Smooth muscle cell (in vitro differentiated cells): ENCODE measurements at regions not wholly inside any gene's neighbourhood (a gene's known extent, or its start where the extent isn't known, plus 50 kb on each side); places are given as distances from the start of the nearest gene placed in this dataset.

ENCODE experiments used
- DNase-seq: peaks from one replicate; lab custom pipeline; 2025; ENCODE audit not compliant: unreplicated experiment; lab: John Stamatoyannopoulos, UW
- H2AFZ ChIP-seq: fragments of 200-600 bp; sonication (generic); 2 replicates; pipeline ENCODE4 v1.6.0; 2016; ENCODE audit warnings: antibody characterized with exemption, low read depth, mild to moderate bottlenecking
- H3F3A ChIP-seq: fragments of 200-600 bp; sonication (generic); 2 replicates; pipeline ENCODE4 v1.6.0; 2017; ENCODE audit warnings: antibody characterized with exemption, low read depth
- H3K27ac ChIP-seq: fragments of 200-600 bp; sonication (generic); 2 replicates; pipeline ENCODE4 v1.5.1; 2016; ENCODE audit warnings: low read depth, mild to moderate bottlenecking
- H3K27me3 ChIP-seq: fragments of 200-600 bp; sonication (generic); 2 replicates; pipeline ENCODE4 v1.6.1; 2016; ENCODE audit warnings: low read depth, mild to moderate bottlenecking
- H3K36me3 ChIP-seq: fragments of 200-600 bp; sonication (generic); 2 replicates; pipeline ENCODE4 v1.5.1; 2016; ENCODE audit warnings: low read depth
- H3K4me1 ChIP-seq: fragments of 200-600 bp; sonication (generic); 2 replicates; pipeline ENCODE4 v1.5.1; 2016; ENCODE audit warnings: low read depth
- H3K4me2 ChIP-seq: fragments of 200-600 bp; sonication (generic); 2 replicates; pipeline ENCODE4 v1.6.0; 2016; ENCODE audit warnings: mild to moderate bottlenecking
- H3K4me3 ChIP-seq: fragments of 200-600 bp; sonication (generic); 2 replicates; pipeline ENCODE4 v1.5.1; 2016; ENCODE audit warnings: mild to moderate bottlenecking
- H3K79me2 ChIP-seq: fragments of 200-600 bp; sonication (generic); 2 replicates; pipeline ENCODE4 v1.6.0; 2016; ENCODE audit warnings: low read depth, mild to moderate bottlenecking
- H3K9ac ChIP-seq: fragments of 200-600 bp; sonication (generic); 2 replicates; pipeline ENCODE4 v1.6.0; 2016; ENCODE audit warnings: low read depth
- H3K9me3 ChIP-seq: fragments of 200-600 bp; sonication (generic); replicated peaks from 2 replicates; pipeline ENCODE4 v1.5.1; 2016; ENCODE audit warnings: low read depth
- H4K20me1 ChIP-seq: fragments of 200-600 bp; sonication (generic); 2 replicates; pipeline ENCODE4 v1.6.0; 2016; ENCODE audit warnings: low read depth
- WGBS: methylation state at CpG from one replicate; pipeline ENCODE4 v1.1.7; 2016; ENCODE audit warnings: low lambda C conversion rate; 5-methylcytosine and 5-hydroxymethylcytosine counted together
- TF ChIP-seq, protein P1 (sequence below): fragments of 200-600 bp; sonication (generic); IDR thresholded peaks from 2 replicates; pipeline ENCODE4 v1.5.1; 2017; ENCODE audit warnings: borderline replicate concordance, mild to moderate bottlenecking, antibody characterized with exemption; ENCODE audit not compliant: insufficient read depth, poor library complexity, severe bottlenecking

DNA sequence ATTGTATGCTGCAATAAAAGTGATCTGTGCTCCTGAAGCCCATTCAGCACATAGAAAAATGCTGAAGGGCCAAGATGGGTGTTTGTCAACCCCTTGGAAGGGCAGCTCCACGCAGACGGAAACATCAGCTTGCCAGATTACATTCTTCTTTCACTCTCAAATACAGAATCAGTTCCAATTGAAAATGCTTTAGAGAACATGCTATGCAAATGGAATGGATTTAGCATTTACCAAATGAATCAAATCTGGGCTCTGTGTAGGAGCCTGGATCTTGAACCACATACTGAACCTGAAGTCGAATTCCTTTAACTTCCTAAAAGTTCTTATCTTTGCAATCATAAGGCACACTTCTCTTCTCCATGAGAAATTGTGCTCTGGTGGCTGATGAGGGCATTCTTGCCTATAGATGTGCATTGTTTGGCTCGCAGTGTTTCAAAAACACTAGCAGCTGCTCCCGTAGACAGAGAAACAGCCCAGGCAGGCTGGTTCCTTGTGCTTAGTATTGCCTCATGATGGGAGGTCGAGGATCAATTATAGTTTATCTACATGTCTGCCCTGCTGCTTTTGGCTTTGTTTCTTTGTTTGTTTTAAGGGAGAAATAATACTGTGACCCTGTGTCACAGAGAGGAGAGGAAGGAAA, 489.8 kb upstream of the FLRT2 start:
- H3K4me3 ChIP-seq, result no peak overlapping the region
- 76% methylated on average over 6 of the region's 6 CpGs for whole genome bisulfite sequencing
- no peak for DNase-seq

DNA sequence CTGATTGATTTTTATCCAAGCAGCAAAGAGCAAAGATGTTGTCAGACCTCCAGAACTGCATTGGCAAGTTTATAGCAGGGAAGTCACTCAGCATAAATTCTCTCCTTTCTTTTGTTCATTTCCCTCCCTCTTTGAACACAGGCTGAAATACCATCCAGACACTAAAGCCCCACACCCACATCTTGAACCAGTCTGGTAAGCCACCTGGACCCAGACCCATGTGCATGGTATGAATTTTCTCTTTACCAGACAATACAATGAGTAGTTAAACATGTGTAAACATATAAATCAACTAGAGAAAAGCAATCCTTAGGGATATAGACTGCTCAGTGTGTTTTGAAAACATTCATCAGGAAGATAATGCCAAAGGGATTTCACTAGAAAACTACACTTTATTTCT, 488.3 kb upstream of the FLRT2 start:
- Histone ChIP-seq H3K4me3 (no peak overlapping the region), H2AFZ (peak overlapping the region; percentile 4), H4K20me1 (no peaks in the 10 kb centered on the region), H3K36me3 (no peaks in the 10 kb centered on the region), H3K27me3 (no peaks in the 10 kb centered on the region), H3K9ac (no peak overlapping the region), H3K9me3 (no peaks in the 10 kb centered on the region), H3K4me1 (peaks cover 5% of the 10 kb centered on the region), H3K79me2 (no peaks in the 10 kb centered on the region), H3K4me2 (peak overlapping the region; percentile 54), H3F3A (no peaks in the 10 kb centered on the region), H3K27ac (no peak overlapping the region)
- no peak for DNase-seq
- TF ChIP-seq, protein P1, sequence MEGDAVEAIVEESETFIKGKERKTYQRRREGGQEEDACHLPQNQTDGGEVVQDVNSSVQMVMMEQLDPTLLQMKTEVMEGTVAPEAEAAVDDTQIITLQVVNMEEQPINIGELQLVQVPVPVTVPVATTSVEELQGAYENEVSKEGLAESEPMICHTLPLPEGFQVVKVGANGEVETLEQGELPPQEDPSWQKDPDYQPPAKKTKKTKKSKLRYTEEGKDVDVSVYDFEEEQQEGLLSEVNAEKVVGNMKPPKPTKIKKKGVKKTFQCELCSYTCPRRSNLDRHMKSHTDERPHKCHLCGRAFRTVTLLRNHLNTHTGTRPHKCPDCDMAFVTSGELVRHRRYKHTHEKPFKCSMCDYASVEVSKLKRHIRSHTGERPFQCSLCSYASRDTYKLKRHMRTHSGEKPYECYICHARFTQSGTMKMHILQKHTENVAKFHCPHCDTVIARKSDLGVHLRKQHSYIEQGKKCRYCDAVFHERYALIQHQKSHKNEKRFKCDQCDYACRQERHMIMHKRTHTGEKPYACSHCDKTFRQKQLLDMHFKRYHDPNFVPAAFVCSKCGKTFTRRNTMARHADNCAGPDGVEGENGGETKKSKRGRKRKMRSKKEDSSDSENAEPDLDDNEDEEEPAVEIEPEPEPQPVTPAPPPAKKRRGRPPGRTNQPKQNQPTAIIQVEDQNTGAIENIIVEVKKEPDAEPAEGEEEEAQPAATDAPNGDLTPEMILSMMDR, result no peak

More for the DNA sequence above, 489.8 kb upstream of the FLRT2 start:
- no peaks in the 10 kb centered on the region for H3K27me3 ChIP-seq
- H3K4me1 ChIP-seq, result peaks cover 5% of the 10 kb centered on the region
- no peaks in the 10 kb centered on the region for H3K36me3 ChIP-seq
- TF ChIP-seq, protein P1, result no peak
- no peaks in the 10 kb centered on the region for H3K79me2 ChIP-seq
- no peaks in the 10 kb centered on the region for H4K20me1 ChIP-seq
- H3K4me2 ChIP-seq, result no peak overlapping the region
- no peaks in the 10 kb centered on the region for H3F3A ChIP-seq
- no peak overlapping the region for H3K9ac ChIP-seq
- H3K9me3 ChIP-seq, result no peaks in the 10 kb centered on the region
- H2AFZ ChIP-seq, result no peak overlapping the region
- no peak overlapping the region for H3K27ac ChIP-seq

DNA sequence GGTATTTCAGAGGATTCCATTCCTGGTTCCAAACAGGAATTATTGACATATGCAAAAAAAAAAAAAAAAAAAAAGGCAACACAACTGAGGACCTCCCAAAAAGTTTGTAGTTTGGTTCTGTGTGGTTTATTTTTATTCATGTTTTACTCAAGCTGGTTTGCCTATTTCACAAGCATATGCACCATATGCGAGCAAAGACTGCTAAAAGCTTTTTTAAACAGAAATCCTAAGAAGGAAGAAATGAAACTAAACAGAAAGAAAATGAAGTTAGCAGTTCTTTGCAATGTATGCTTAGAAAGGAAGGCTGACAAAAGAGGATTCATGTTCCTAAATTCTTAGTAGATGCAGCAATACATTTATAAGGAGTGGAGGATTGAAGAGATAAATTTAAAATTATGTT, 487.6 kb upstream of the FLRT2 start:
- no peak overlapping the region for H3K9ac ChIP-seq
- no peak for DNase-seq
- TF ChIP-seq, protein P1, result no peak
- no peaks in the 10 kb centered on the region for H3K9me3 ChIP-seq
- H3K4me2 ChIP-seq, result peak overlapping the region; percentile 54
- H3K27ac ChIP-seq, result no peak overlapping the region
- no peaks in the 10 kb centered on the region for H3K79me2 ChIP-seq
- no peaks in the 10 kb centered on the region for H3F3A ChIP-seq
- H3K4me1 ChIP-seq, result peaks cover 5% of the 10 kb centered on the region
- no peak overlapping the region for H3K4me3 ChIP-seq
- no peaks in the 10 kb centered on the region for H3K27me3 ChIP-seq
- no peaks in the 10 kb centered on the region for H4K20me1 ChIP-seq
- no peaks in the 10 kb centered on the region for H3K36me3 ChIP-seq
- WGBS, result 54% methylated on average over 1 of the region's 1 CpG
- H2AFZ ChIP-seq, result no peak overlapping the region

DNA sequence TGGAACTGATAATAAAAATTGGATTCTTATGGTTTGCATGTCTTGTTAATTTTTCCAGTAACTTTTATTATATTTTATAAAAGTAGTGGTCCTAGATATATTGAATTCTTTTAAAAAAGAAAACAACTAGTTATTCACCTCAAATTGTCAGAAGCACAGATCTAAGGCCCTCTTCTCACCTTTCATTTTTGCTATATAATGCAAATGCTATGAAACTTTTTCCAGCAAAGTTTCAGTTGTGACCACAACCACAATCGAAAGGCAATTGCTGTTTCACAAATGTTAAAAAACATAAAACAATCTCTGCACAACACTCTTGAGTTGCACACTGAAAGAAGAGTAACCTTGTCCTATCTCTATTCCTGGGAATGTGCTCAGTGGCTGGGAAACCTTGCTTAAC, 479.8 kb upstream of the FLRT2 start:
- Histone ChIP-seq H3K79me2 (no peaks in the 10 kb centered on the region), H3K4me2 (peak overlapping the region; percentile 40), H2AFZ (no peak overlapping the region), H3K4me3 (no peak overlapping the region), H3K4me1 (peaks cover 5% of the 10 kb centered on the region), H3K9ac (no peak overlapping the region), H4K20me1 (no peaks in the 10 kb centered on the region), H3K27me3 (no peaks in the 10 kb centered on the region), H3K27ac (peak overlapping the region; percentile 60), H3K36me3 (no peaks in the 10 kb centered on the region), H3K9me3 (no peaks in the 10 kb centered on the region), H3F3A (peaks cover 3% of the 10 kb centered on the region)
- WGBS, result 80% methylated on average over 1 of the region's 1 CpG
- TF ChIP-seq, protein P1, result no peak
- DNase-seq, result no peak
